OCI-LY7 (cell line): ENCODE measurements at regions not wholly inside any gene's neighbourhood (a gene's known extent, or its start where the extent isn't known, plus 50 kb on each side); places are given as distances from the start of the nearest gene placed in this dataset.

Source experiments
- BruUV-seq: library from RNA; stranded (reverse); fragments of 400-500 nt; replicated peaks from 2 replicates; lab custom pipeline; 2021; lab: Mats Ljungman, UMichigan
- CTCF ChIA-PET: fragments of 300-600 bp; sonication (Branson Sonifier 250); formaldehyde crosslinking; loops from one replicate; lab custom pipeline; 2022; ENCODE audit warnings: antibody characterized with exemption; ENCODE audit not compliant: unreplicated experiment; lab: Charles Lee
- POLR2A ChIA-PET: fragments of 300-600 bp; sonication (Branson Sonifier 250); formaldehyde crosslinking; loops from one replicate; lab custom pipeline; 2022; ENCODE audit warnings: antibody characterized with exemption; lab: Charles Lee
- DNase-seq: peaks from one replicate; pipeline ENCODE4 v3.0.0-alpha.2; 2015; ENCODE audit warnings: low spot score
- H2AFZ ChIP-seq: fragments of 200-600 bp; sonication (generic), shearing (Covaris generic); 2 replicates; pipeline ENCODE4 v1.6.1; 2014; ENCODE audit warnings: mild to moderate bottlenecking, antibody characterized with exemption, low read length, moderate library complexity
- H3K27ac ChIP-seq: fragments of 200-600 bp; sonication (generic); 2 replicates; pipeline ENCODE4 v1.5.1; 2014; ENCODE audit warnings: mixed run types, low read depth, mild to moderate bottlenecking, moderate library complexity, low read length, inconsistent platforms; ENCODE audit not compliant: poor library complexity, severe bottlenecking
- H3K36me3 ChIP-seq: fragments of 200-600 bp; sonication (generic); 2 replicates; pipeline ENCODE4 v1.6.1; 2014; ENCODE audit warnings: mild to moderate bottlenecking, antibody characterized with exemption, low read length, moderate library complexity, mixed read lengths; ENCODE audit not compliant: insufficient read depth
- H3K4me1 ChIP-seq: fragments of 200-600 bp; sonication (generic); 2 replicates; pipeline ENCODE4 v1.5.1; 2014; ENCODE audit warnings: mild to moderate bottlenecking, low read length; ENCODE audit not compliant: insufficient read depth, poor library complexity, severe bottlenecking
- H3K4me2 ChIP-seq: fragments of 200-600 bp; sonication (generic); 2 replicates; pipeline ENCODE4 v1.6.1; 2014; ENCODE audit warnings: mild to moderate bottlenecking, low read length
- H3K4me3 ChIP-seq: fragments of 200-600 bp; sonication (generic); 2 replicates; pipeline ENCODE4 v1.5.1; 2014; ENCODE audit warnings: mild to moderate bottlenecking, low read depth, low read length; ENCODE audit not compliant: poor library complexity, severe bottlenecking
- H3K79me2 ChIP-seq: fragments of 200-600 bp; sonication (generic); 2 replicates; pipeline ENCODE4 v1.6.1; 2016; ENCODE audit warnings: low read depth, mild to moderate bottlenecking, low read length, moderate library complexity, mixed read lengths; ENCODE audit not compliant: insufficient read depth
- H3K9me2 ChIP-seq: fragments of 200-600 bp; sonication (generic); 2 replicates; pipeline ENCODE4 v1.6.1; 2016; ENCODE audit warnings: mild to moderate bottlenecking, low read length, mixed read lengths; ENCODE audit not compliant: insufficient read depth
- H3K9me3 ChIP-seq: fragments of 200-600 bp; sonication (generic); 2 replicates; pipeline ENCODE4 v1.6.1; 2014; ENCODE audit warnings: mild to moderate bottlenecking, mixed run types, low read length, mixed read lengths
- H4K20me1 ChIP-seq: fragments of 200-600 bp; sonication (generic); 2 replicates; pipeline ENCODE4 v1.6.1; 2014; ENCODE audit warnings: mild to moderate bottlenecking, antibody characterized with exemption, low read length, moderate library complexity, mixed read lengths; ENCODE audit not compliant: insufficient read depth
- EZH2phosphoT487 ChIP-seq: fragments of 200-600 bp; sonication (generic); IDR thresholded peaks from 2 replicates; pipeline ENCODE4 v1.6.1; 2018; ENCODE audit warnings: low read depth, borderline replicate concordance, mild to moderate bottlenecking, mixed run types, antibody characterized with exemption, low read length, moderate library complexity, mixed read lengths
- intact Hi-C: fragments of 100-400 bp; cut with micrococcal nuclease; formaldehyde crosslinking; loops from one replicate; pipeline ENCODE4 v1.10.0; 2022; ENCODE audit not compliant: unreplicated experiment
- TF ChIP-seq, protein P1 (sequence below): fragments of 200-600 bp; sonication (generic); conservative IDR thresholded peaks from 2 replicates; pipeline ENCODE4 v1.5.1; 2014; ENCODE audit warnings: mild to moderate bottlenecking, antibody characterized with exemption, low read length, moderate library complexity, mixed read lengths

DNA sequence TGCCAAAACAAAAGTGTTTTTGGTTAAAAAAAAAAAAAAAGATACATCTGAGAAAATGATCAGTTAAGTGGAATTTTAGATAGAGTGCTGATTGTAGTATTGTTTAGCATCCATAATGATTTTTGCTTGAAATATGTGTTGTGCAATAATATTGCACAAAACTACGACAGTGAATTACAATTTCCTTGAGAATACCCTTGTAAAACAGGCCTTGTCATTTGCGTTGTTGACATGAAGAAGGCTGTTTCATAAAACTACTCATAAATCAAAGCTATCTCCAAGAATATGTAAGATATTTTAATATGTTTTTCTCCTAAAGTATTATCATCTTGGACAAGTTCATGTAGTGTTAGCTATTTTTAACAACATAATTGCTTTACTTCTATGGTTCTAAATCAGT, 1077.0 kb downstream of the LRFN5 start:
- Histone ChIP-seq H2AFZ (no peak overlapping the region), H3K4me3 (no peak overlapping the region), H3K27ac (no peak overlapping the region), H3K4me2 (no peak overlapping the region), H3K9me3 (no peaks in the 10 kb centered on the region), H3K9me2 (no peaks in the 10 kb centered on the region), H3K79me2 (no peaks in the 10 kb centered on the region), H4K20me1 (no peaks in the 10 kb centered on the region), H3K36me3 (no peaks in the 10 kb centered on the region), H3K4me1 (no peaks in the 10 kb centered on the region)
- DNase-seq, result no peak
- ChIA-PET POLR2A (no interaction called here), CTCF (no interaction called here)
- no TSS peak for BruUV-seq
- TF ChIP-seq, protein P1, sequence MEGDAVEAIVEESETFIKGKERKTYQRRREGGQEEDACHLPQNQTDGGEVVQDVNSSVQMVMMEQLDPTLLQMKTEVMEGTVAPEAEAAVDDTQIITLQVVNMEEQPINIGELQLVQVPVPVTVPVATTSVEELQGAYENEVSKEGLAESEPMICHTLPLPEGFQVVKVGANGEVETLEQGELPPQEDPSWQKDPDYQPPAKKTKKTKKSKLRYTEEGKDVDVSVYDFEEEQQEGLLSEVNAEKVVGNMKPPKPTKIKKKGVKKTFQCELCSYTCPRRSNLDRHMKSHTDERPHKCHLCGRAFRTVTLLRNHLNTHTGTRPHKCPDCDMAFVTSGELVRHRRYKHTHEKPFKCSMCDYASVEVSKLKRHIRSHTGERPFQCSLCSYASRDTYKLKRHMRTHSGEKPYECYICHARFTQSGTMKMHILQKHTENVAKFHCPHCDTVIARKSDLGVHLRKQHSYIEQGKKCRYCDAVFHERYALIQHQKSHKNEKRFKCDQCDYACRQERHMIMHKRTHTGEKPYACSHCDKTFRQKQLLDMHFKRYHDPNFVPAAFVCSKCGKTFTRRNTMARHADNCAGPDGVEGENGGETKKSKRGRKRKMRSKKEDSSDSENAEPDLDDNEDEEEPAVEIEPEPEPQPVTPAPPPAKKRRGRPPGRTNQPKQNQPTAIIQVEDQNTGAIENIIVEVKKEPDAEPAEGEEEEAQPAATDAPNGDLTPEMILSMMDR, result no peak
- no peak for TF ChIP-seq EZH2phosphoT487
- intact Hi-C loops, result no loop called here

DNA sequence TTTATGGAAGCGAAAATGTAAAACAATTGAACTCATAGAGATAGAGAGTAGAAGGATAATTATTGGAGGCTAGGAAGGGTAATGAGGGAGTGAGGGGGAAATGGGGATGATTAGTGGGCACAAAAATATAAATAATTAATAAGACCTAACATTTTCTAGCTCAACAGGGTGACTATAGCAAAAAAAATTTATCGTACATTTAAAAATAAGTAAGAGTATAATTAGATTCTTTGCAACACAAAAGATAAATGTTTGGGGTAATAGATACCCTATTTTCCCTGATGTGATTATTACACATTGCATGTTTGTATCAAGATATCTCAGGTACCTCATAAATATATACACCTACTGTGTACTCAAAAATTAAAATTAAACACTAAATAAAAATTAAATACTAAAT, 1070.0 kb downstream of the LRFN5 start:
- CTCF ChIA-PET, result no interaction called here
- intact Hi-C loops, result no loop called here
- TF ChIP-seq EZH2phosphoT487, result no peak
- TF ChIP-seq, protein P1, result no peak

DNA sequence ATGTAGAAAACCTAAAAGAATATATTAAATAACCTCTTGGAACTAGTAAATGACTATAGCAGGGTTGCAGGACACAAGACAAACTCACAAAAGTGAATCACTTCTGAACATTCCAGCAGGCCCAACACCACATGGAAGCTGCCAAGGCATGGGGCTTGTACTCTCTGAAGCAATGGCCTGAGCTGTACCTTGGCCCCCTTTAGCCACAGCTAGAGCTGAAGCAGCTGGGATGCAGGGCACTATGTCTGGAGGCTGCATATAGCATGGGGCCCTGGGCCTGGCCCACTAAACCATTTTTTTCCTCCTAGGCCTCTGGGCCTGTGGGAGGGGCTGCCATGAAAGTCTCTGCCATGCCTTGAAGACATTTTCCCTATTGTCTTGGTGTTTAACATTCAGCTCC, 1067.3 kb downstream of the LRFN5 start:
- no peaks in the 10 kb centered on the region for H3K4me1 ChIP-seq
- H3K9me2 ChIP-seq, result no peaks in the 10 kb centered on the region
- no peak for DNase-seq
- no peak overlapping the region for H3K4me2 ChIP-seq
- no peak for TF ChIP-seq EZH2phosphoT487
- no peak overlapping the region for H3K4me3 ChIP-seq
- no TSS peak for BruUV-seq
- CTCF ChIA-PET, result no interaction called here
- no peak overlapping the region for H2AFZ ChIP-seq
- no peak overlapping the region for H3K27ac ChIP-seq
- H4K20me1 ChIP-seq, result no peaks in the 10 kb centered on the region
- POLR2A ChIA-PET, result no interaction called here
- no peaks in the 10 kb centered on the region for H3K9me3 ChIP-seq
- H3K79me2 ChIP-seq, result no peaks in the 10 kb centered on the region
- intact Hi-C loops, result no loop called here
- H3K36me3 ChIP-seq, result no peaks in the 10 kb centered on the region

More for the DNA sequence above, 1070.0 kb downstream of the LRFN5 start:
- H3K4me1 ChIP-seq, result no peaks in the 10 kb centered on the region
- no peaks in the 10 kb centered on the region for H4K20me1 ChIP-seq
- no peak overlapping the region for H3K4me2 ChIP-seq
- no peak overlapping the region for H3K4me3 ChIP-seq
- POLR2A ChIA-PET, result interaction anchor here (0.6 kb wide), 1 partner anchor 1196 kb away, joined by 4 read pairs; no protein-coding TSS in a partner anchor
- BruUV-seq, result no TSS peak
- no peak overlapping the region for H2AFZ ChIP-seq
- H3K9me2 ChIP-seq, result no peaks in the 10 kb centered on the region
- no peak for DNase-seq
- H3K27ac ChIP-seq, result no peak overlapping the region
- H3K79me2 ChIP-seq, result no peaks in the 10 kb centered on the region
- no peaks in the 10 kb centered on the region for H3K9me3 ChIP-seq
- no peaks in the 10 kb centered on the region for H3K36me3 ChIP-seq
